ENCODE measurements at regions not wholly inside any gene's neighbourhood (a gene's known extent, or its start where the extent isn't known, plus 50 kb on each side); places are given as distances from the start of the nearest gene placed in this dataset.

DNA sequence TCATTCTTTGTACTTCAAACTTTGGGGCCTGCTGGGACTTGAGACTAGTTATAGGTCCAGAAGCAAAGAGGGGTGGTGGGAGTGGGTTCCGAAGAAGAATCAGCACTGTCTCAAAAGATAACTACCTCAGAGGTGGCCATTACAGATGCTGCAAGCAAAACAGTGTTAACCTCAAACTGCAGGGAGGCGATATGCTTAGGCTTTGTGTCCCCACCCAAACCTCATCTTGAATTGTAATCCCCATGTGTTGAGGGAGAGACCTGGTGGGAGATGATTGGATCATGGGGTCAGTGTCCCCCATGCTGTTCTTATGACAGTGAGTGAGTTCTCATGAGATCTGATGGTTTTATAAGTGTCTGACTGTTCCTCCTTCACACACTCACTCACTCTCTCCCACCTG is 545.3 kb downstream of the XYLT1 start:
- TF ChIP-seq, protein P1, sequence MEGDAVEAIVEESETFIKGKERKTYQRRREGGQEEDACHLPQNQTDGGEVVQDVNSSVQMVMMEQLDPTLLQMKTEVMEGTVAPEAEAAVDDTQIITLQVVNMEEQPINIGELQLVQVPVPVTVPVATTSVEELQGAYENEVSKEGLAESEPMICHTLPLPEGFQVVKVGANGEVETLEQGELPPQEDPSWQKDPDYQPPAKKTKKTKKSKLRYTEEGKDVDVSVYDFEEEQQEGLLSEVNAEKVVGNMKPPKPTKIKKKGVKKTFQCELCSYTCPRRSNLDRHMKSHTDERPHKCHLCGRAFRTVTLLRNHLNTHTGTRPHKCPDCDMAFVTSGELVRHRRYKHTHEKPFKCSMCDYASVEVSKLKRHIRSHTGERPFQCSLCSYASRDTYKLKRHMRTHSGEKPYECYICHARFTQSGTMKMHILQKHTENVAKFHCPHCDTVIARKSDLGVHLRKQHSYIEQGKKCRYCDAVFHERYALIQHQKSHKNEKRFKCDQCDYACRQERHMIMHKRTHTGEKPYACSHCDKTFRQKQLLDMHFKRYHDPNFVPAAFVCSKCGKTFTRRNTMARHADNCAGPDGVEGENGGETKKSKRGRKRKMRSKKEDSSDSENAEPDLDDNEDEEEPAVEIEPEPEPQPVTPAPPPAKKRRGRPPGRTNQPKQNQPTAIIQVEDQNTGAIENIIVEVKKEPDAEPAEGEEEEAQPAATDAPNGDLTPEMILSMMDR (IDR thresholded peaks at IDR 0.05): no peak
- intact Hi-C loops (cut with micrococcal nuclease): no loop called here
- Histone ChIP-seq H3K9me3 (ENCODE audit: control insufficient read depth, insufficient read depth, low read length) (no peaks in the 10 kb centered on the region), H3K27me3 (ENCODE audit: control insufficient read depth, insufficient read depth, low read length) (no peaks in the 10 kb centered on the region), H3K36me3 (ENCODE audit: control insufficient read depth, insufficient read depth, low read length) (no peaks in the 10 kb centered on the region), H3K4me3 (ENCODE audit: low read length) (no peak overlapping the region), H3K4me1 (ENCODE audit: control insufficient read depth, insufficient read depth, low read length) (no peaks in the 10 kb centered on the region), H3K27ac (ENCODE audit: low read length) (no peak overlapping the region)
- no peak for ATAC-seq
- no peak overlapping the region for H3K27ac Mint-ChIP-seq
- H3K9me3 Mint-ChIP-seq: no peaks in the 10 kb centered on the region
- no peak for DNase-seq
- no peak overlapping the region for H3K4me3 Mint-ChIP-seq
- H3K27me3 Mint-ChIP-seq (ENCODE audit: low read depth in 2 of 2): peaks cover 0 to 6% of the 10 kb centered on the region in 2 donors
- peaks cover 0 to 7% of the 10 kb centered on the region in 2 donors for H3K4me1 Mint-ChIP-seq
- H3K36me3 Mint-ChIP-seq: no peaks in the 10 kb centered on the region
- WGBS (ENCODE audit: insufficient coverage): 100% methylated on average over 2 of the region's 2 CpGs

GRCh38 chr16:16928532-16929109 is 542.1 kb downstream of the XYLT1 start:
- intact Hi-C loops (cut with micrococcal nuclease): no loop called here
- TF ChIP-seq, protein P1 (IDR thresholded peaks at IDR 0.05): no peak
- no peak overlapping the region for H3K27ac Mint-ChIP-seq
- 70% methylated on average over 2 of the region's 4 CpGs for WGBS (ENCODE audit: insufficient coverage)
- Histone ChIP-seq H3K36me3 (ENCODE audit: control insufficient read depth, insufficient read depth, low read length) (no peaks in the 10 kb centered on the region), H3K4me3 (ENCODE audit: low read length) (no peak overlapping the region), H3K9me3 (ENCODE audit: control insufficient read depth, insufficient read depth, low read length) (no peaks in the 10 kb centered on the region), H3K4me1 (ENCODE audit: control insufficient read depth, insufficient read depth, low read length) (no peaks in the 10 kb centered on the region), H3K27me3 (ENCODE audit: control insufficient read depth, insufficient read depth, low read length) (no peaks in the 10 kb centered on the region), H3K27ac (ENCODE audit: low read length) (no peak overlapping the region)
- H3K9me3 Mint-ChIP-seq: no peaks in the 10 kb centered on the region
- DNase-seq (no peak), ATAC-seq (no peak)
- H3K4me1 Mint-ChIP-seq: no peaks in the 10 kb centered on the region
- H3K36me3 Mint-ChIP-seq: no peaks in the 10 kb centered on the region
- peaks cover 0 to 7% of the 10 kb centered on the region in 2 donors for H3K27me3 Mint-ChIP-seq (ENCODE audit: low read depth in 2 of 2)
- H3K4me3 Mint-ChIP-seq: no peak overlapping the region

- 55% methylated on average over 5 of the region's 7 CpGs for WGBS (ENCODE audit: insufficient coverage)
- no peaks in the 10 kb centered on the region for H3K4me1 ChIP-seq (ENCODE audit: control insufficient read depth, insufficient read depth, low read length)
- H3K36me3 ChIP-seq (ENCODE audit: control insufficient read depth, insufficient read depth, low read length): no peaks in the 10 kb centered on the region
- Mint-ChIP-seq H3K9me3 (no peaks in the 10 kb centered on the region), H3K4me1 (no peaks in the 10 kb centered on the region), H3K27me3 (ENCODE audit: low read depth in 2 of 2) (peaks cover 0 to 7% of the 10 kb centered on the region in 2 donors), H3K27ac (no peak overlapping the region), H3K36me3 (no peaks in the 10 kb centered on the region), H3K4me3 (no peak overlapping the region)
- H3K9me3 ChIP-seq (ENCODE audit: control insufficient read depth, insufficient read depth, low read length): no peaks in the 10 kb centered on the region
- no peak overlapping the region for H3K27ac ChIP-seq (ENCODE audit: low read length)
- intact Hi-C loops (cut with micrococcal nuclease): no loop called here
- ATAC-seq (no peak), DNase-seq (no peak)
- no peak overlapping the region for H3K4me3 ChIP-seq (ENCODE audit: low read length)
- TF ChIP-seq, protein P1 (IDR thresholded peaks at IDR 0.05): no peak
- no peaks in the 10 kb centered on the region for H3K27me3 ChIP-seq (ENCODE audit: control insufficient read depth, insufficient read depth, low read length)
Observed at GRCh38 chr16:16930309-16931000, 540.3 kb downstream of the XYLT1 start.

GRCh38 chr16:16933861-16934260 is 536.9 kb downstream of the XYLT1 start:
- H3K27ac ChIP-seq (ENCODE audit: low read length): no peak overlapping the region
- no peak overlapping the region for H3K4me3 Mint-ChIP-seq
- intact Hi-C loops (cut with micrococcal nuclease): no loop called here
- no peaks in the 10 kb centered on the region for H3K36me3 Mint-ChIP-seq
- no peaks in the 10 kb centered on the region for H3K9me3 Mint-ChIP-seq
- H3K27me3 ChIP-seq (ENCODE audit: control insufficient read depth, insufficient read depth, low read length): no peaks in the 10 kb centered on the region
- 100% methylated on average over 2 of the region's 2 CpGs for WGBS (ENCODE audit: insufficient coverage)
- TF ChIP-seq, protein P1 (IDR thresholded peaks at IDR 0.05): no peak
- no peaks in the 10 kb centered on the region for H3K4me1 Mint-ChIP-seq
- no peak overlapping the region for H3K4me3 ChIP-seq (ENCODE audit: low read length)
- no peaks in the 10 kb centered on the region for H3K4me1 ChIP-seq (ENCODE audit: control insufficient read depth, insufficient read depth, low read length)
- no peaks in the 10 kb centered on the region for H3K9me3 ChIP-seq (ENCODE audit: control insufficient read depth, insufficient read depth, low read length)
- H3K36me3 ChIP-seq (ENCODE audit: control insufficient read depth, insufficient read depth, low read length): no peaks in the 10 kb centered on the region
- no peak overlapping the region for H3K27ac Mint-ChIP-seq
- ATAC-seq (no peak), DNase-seq (no peak)
- peaks cover 0 to 15% of the 10 kb centered on the region in 2 donors for H3K27me3 Mint-ChIP-seq (ENCODE audit: low read depth in 2 of 2)

Measured in natural killer cell (primary cell).